AG04450 (cell line): ENCODE measurements at regions not wholly inside any gene's neighbourhood (a gene's known extent, or its start where the extent isn't known, plus 50 kb on each side); places are given as distances from the start of the nearest gene placed in this dataset.

Source experiments
- CTCF ChIA-PET: fragments of 300-600, 350-600 bp; formaldehyde crosslinking; extraction: SDS; loops from one replicate; lab custom pipeline; 2022; ENCODE audit warnings: antibody characterized with exemption, inconsistent platforms; lab: Charles Lee
- POLR2A ChIA-PET: fragments of 350-600 bp; formaldehyde crosslinking; extraction: SDS; loops from one replicate; lab custom pipeline; 2021; ENCODE audit warnings: antibody characterized with exemption, inconsistent platforms; lab: Yijun Ruan, JAX
- DNase-seq: peaks from one replicate; pipeline ENCODE4 v3.0.0-alpha.2; 2011; ENCODE audit warnings: low read depth, low spot score
- H3K27ac ChIP-seq: one replicate; pipeline ENCODE4 v1.5.1; 2012; ENCODE audit warnings: low read depth, low read length, control low read depth
- H3K27me3 ChIP-seq: one replicate; pipeline ENCODE4 v1.6.0; 2012; ENCODE audit warnings: low read length; ENCODE audit not compliant: control insufficient read depth, insufficient read depth
- H3K4me3 ChIP-seq: 2 replicates; pipeline ENCODE4 v1.5.1; 2011; ENCODE audit warnings: mild to moderate bottlenecking, low read depth, low read length, control low read depth
- H3K9me3 ChIP-seq: 2 replicates; pipeline ENCODE4 v1.5.1; 2012; ENCODE audit warnings: low read length; ENCODE audit not compliant: control insufficient read depth, insufficient read depth
- CTCF ChIP-seq: IDR thresholded peaks from 2 replicates; pipeline ENCODE4 v1.5.1; 2011; ENCODE audit warnings: low read depth, low read length, control low read depth, inconsistent platforms

- POLR2A ChIA-PET, result no interaction called here
- CTCF ChIA-PET, result no interaction called here
- Histone ChIP-seq H3K9me3 (no peaks in the 10 kb centered on the region), H3K27me3 (peaks cover 4% of the 10 kb centered on the region), H3K27ac (no peak overlapping the region), H3K4me3 (no peak overlapping the region)
- no peak for DNase-seq
- no peak for TF ChIP-seq CTCF
These were observed 171.9 kb downstream of the EMP1 start for GRCh38 chr12:13368431-13368830.

DNA sequence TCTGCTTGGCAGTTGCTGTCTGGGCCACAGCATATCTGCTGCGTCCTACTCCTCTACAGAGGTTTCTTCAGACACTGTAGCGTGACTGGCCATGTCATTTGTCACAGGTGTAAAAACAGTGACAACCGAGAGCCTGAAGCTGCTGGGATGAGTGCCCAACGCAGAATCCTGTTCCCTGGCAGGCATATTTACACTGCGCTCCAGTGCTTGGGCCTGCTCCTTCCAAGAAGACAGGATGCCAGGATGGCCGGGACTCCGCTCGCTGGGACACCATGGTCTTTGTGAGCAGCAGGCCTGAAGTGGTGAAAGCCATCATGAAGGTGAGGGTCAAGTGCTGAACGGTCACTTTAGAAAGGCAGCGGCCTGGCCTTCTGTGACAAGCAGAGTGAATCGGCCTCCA, 171.4 kb downstream of the EMP1 start:
- no peaks in the 10 kb centered on the region for H3K9me3 ChIP-seq
- ChIA-PET POLR2A (no interaction called here), CTCF (no interaction called here)
- H3K27me3 ChIP-seq, result peaks cover 4% of the 10 kb centered on the region
- no peak overlapping the region for H3K27ac ChIP-seq
- no peak for TF ChIP-seq CTCF
- no peak overlapping the region for H3K4me3 ChIP-seq
- DNase-seq, result no peak

GRCh38 chr12:13365748-13366366, 169.3 kb downstream of the EMP1 start:
- H3K9me3 ChIP-seq, result no peaks in the 10 kb centered on the region
- no peak for TF ChIP-seq CTCF
- POLR2A ChIA-PET, result no interaction called here
- H3K4me3 ChIP-seq, result no peak overlapping the region
- DNase-seq, result no peak
- H3K27ac ChIP-seq, result no peak overlapping the region
- H3K27me3 ChIP-seq, result no peaks in the 10 kb centered on the region
- CTCF ChIA-PET, result no interaction called here

DNA sequence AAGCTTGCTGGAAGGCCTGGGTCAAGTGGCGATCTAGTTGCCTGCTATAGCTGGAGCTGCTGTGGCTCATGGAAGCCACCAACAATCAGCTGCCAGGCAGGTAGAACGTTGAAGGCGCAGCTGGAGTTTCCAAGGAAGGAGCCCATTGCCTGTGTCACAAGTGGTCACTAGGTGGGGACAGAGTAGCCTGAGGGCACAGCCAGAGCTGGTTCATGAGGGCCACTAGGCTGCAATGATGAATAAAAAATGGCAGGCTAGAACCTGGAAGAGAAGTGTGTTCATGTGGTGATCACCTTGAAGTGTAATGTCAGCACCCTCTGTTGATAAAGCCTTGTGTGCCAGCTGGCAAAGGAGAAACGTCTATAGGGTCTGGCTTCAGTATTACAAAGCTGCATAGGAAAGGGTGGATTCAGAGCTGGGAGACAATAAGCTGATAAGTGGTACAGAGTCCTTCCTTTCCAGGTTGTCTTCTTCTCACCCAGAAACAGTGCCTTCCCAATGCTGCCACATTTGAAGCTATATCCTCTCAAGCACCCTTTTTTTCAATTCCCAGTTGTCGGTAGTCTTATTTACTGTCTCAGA, 165.8 kb downstream of the EMP1 start:
- Histone ChIP-seq H3K27ac (no peak overlapping the region), H3K9me3 (no peaks in the 10 kb centered on the region), H3K27me3 (no peaks in the 10 kb centered on the region), H3K4me3 (no peak overlapping the region)
- ChIA-PET CTCF (interaction anchor here (0.9 to 1.4 kb wide), 11 partner anchors 9 to 175 kb away, joined by 3 to 7 read pairs (median 4); no protein-coding TSS in a partner anchor), POLR2A (no interaction called here)
- peak; percentile 63 for TF ChIP-seq CTCF
- no peak for DNase-seq

DNA sequence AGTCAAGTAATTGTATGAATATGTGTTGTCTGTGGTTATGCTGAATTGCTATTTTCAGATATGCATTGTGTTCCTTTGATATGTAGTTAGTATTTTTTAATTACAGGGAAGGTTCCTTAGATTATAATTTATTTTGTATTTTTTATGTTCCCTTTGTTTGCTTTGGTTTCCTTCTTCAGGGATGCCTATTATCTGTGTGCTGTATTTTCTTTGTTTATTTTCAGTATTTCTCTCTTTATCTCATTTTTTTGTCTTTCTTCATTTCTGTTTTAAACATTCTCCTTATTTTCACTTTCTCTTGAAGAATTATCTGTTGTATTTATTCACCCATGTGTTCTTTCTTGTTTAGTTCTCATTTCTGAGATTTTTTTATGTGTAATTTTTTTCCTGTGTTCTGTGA, 163.1 kb downstream of the EMP1 start:
- CTCF ChIA-PET, result no interaction called here
- POLR2A ChIA-PET, result no interaction called here
- no peak for TF ChIP-seq CTCF
- Histone ChIP-seq H3K4me3 (no peak overlapping the region), H3K9me3 (no peaks in the 10 kb centered on the region), H3K27ac (no peak overlapping the region), H3K27me3 (peaks cover 2% of the 10 kb centered on the region)
- DNase-seq, result no peak
